GM20000 (cell line): ENCODE measurements at regions not wholly inside any gene's neighbourhood (a gene's known extent, or its start where the extent isn't known, plus 50 kb on each side); places are given as distances from the start of the nearest gene placed in this dataset.

Experiments
- DNase-seq: peaks from one replicate; pipeline ENCODE4 v3.0.0; 2012; ENCODE audit warnings: low spot score
- TF ChIP-seq, protein P1 (sequence below): IDR thresholded peaks from 2 replicates; pipeline ENCODE4 v1.5.1; 2012; ENCODE audit warnings: mild to moderate bottlenecking, control low read depth; ENCODE audit errors: extremely low read depth, missing control alignments

DNA sequence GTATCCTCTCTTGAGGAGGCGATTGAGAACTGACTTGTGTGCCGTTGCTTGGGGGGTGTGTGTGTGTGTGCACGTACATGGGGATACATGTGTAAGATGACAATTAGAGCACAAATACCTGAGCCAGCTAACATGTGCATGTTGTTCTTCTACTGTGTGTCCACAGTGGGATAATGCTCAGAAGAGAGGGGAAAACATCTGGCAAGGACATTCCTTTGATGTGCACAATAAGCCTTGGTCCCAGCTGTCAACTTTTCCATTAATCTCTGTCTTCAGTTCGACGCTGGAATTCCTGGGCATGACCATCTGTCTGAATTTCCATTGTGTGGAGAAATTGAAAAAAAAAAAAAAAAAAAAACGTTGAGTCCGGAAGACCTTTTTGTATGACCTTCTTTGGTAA, 592.0 kb upstream of the GALNTL6 start:
- DNase-seq: no peak
- TF ChIP-seq, protein P1, sequence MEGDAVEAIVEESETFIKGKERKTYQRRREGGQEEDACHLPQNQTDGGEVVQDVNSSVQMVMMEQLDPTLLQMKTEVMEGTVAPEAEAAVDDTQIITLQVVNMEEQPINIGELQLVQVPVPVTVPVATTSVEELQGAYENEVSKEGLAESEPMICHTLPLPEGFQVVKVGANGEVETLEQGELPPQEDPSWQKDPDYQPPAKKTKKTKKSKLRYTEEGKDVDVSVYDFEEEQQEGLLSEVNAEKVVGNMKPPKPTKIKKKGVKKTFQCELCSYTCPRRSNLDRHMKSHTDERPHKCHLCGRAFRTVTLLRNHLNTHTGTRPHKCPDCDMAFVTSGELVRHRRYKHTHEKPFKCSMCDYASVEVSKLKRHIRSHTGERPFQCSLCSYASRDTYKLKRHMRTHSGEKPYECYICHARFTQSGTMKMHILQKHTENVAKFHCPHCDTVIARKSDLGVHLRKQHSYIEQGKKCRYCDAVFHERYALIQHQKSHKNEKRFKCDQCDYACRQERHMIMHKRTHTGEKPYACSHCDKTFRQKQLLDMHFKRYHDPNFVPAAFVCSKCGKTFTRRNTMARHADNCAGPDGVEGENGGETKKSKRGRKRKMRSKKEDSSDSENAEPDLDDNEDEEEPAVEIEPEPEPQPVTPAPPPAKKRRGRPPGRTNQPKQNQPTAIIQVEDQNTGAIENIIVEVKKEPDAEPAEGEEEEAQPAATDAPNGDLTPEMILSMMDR: no peak

DNA sequence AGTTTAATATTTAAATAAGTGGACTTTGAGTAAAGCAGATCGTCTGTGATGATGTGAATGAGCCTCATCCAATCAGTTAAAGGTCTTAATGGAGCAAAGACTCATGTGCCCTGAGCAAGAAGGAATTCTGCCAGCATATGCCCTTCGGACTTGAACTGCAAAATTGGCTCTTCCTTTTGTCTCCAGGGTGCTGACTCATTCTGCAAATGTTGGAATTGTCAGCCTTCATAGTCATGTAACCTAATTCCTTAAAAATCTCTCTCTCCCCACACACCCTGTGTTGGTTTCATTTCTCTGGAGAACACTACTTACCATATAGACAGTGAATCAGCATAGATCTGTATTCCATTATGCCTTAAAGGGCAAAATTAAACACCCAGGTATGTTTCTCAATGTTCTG, 609.8 kb upstream of the GALNTL6 start:
- TF ChIP-seq, protein P1: no peak
- DNase-seq: no peak

DNA sequence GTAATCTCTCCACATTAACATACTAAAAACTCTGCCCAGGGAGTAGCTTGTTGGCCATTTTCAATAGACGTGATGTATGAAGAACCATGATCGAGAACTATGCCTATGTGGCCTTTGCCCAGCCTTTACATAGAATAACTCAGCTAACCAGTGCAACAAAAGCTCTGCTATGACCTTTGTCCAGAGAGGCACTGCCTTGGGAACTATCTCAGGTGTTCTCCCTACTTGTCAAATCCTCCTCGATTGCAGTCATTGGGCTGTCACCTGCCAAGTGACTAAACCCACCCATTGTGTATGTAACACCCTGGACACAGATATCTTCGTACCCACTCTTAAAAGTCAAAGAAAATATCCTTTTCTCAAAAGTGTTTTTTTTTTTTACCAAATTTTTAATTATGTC, 610.3 kb upstream of the GALNTL6 start:
- TF ChIP-seq, protein P1: no peak

DNA sequence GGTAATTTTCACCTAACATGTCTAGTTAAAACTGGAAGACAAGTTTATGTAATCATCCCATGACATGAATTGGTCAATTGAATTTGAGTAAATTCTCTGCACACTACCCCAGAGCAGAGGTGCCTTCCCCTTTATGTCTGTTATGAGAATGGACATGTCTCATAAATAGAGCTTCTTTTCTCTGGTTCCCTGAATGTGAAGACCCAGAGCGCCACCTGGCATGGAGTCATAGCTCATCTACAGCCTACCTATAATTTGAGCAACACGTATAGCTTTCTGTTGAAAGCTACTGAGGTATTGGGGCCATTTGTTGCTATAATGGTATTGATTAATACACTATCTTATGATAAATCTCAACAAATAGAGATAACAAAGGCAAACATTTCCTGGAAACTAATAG, 626.5 kb upstream of the GALNTL6 start:
- TF ChIP-seq, protein P1: no peak
- no peak for DNase-seq

More for the DNA sequence above, 610.3 kb upstream of the GALNTL6 start:
- DNase-seq: no peak

DNA sequence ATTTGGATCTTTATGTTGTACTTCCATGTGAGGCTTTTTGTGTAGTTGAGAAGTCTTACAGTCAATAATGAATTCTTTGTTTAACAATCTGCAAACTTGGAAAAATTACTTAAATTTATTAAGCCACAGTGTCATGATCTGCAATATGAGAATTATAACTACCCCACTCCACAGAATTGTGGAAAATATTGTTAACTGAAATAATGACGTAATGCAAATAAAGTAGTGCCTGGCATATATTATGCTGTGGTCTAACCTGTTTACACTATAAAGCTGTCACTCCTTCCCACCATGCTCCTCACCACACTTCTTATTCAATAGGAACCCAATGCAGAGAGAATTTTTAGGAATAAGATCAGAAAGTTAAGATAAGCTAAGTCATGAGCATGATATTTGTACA, 632.1 kb upstream of the GALNTL6 start:
- DNase-seq: no peak
- TF ChIP-seq, protein P1: no peak

DNA sequence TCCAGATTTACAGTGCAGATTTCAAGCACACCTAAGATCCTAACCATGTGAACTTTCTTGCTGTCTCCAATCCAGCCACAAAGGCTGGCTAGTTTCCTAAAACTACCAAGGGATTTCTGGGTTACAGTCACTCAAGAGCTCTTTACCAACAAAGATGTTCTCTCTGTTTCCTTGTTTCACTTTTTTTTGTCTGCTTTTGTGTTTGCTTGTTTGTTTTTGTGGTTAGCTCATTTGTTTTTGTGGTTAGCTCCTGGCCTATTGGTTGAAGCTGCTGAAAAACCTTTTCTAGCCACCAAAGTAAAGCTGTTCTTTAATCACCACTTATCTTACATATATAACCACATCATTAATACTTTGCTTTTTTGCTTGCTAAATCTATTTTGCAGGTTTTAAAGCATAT, 642.5 kb upstream of the GALNTL6 start:
- TF ChIP-seq, protein P1: no peak
- DNase-seq: no peak

DNA sequence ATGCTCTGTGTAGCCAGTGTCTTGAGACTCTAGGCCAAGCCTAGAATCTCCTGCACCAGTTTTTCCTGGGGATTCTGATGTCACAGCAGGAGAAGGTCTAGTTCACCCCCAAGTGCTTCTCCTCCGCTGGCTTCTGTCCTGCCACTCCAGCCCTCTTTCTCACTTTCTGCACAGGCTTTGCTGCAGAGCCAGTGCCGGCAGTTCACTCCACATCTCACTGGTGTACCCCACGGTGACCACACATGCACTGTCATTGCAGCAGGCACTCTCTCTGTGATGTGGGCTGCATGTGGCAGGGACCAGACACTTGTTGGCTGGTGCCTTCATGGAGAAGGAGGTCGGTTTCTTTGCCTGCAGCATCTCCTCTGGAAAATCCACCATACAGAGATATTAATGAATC, 643.8 kb upstream of the GALNTL6 start:
- no peak for DNase-seq
- TF ChIP-seq, protein P1: no peak
